GM13977 (cell line): ENCODE measurements at regions not wholly inside any gene's neighbourhood (a gene's known extent, or its start where the extent isn't known, plus 50 kb on each side); places are given as distances from the start of the nearest gene placed in this dataset.

Experiments used
- DNase-seq: peaks from one replicate; pipeline ENCODE4 v3.0.0; 2012; ENCODE audit warnings: low spot score
- CTCF ChIP-seq: IDR thresholded peaks from 2 replicates; pipeline ENCODE4 v1.5.1; 2012; ENCODE audit warnings: mild to moderate bottlenecking, control low read depth; ENCODE audit not compliant: insufficient read depth; ENCODE audit errors: extremely low read depth, missing control alignments
- in situ Hi-C: fragments of 300-500 bp; cut with MboI; formaldehyde crosslinking; loops from one replicate; pipeline ENCODE4 v1.12.0; 2022; ENCODE audit warnings: low sequenced_read_pairs, low pct_unique_long_range_greater_than_20kb, mixed read lengths, inconsistent platforms; ENCODE audit not compliant: unreplicated experiment

- in situ Hi-C loops: no loop called here
- no peak for TF ChIP-seq CTCF
- no peak for DNase-seq
Observed at GRCh38 chr15:35757765-35758164, 211.8 kb upstream of the DPH6 start.

- no peak for TF ChIP-seq CTCF
- in situ Hi-C loops: no loop called here
Observed at GRCh38 chr15:35764661-35765519, 218.9 kb upstream of the DPH6 start.

GRCh38 chr15:35768949-35769348, 223.0 kb upstream of the DPH6 start:
- in situ Hi-C loops: no loop called here

More at GRCh38 chr15:35764661-35765519, 218.9 kb upstream of the DPH6 start:
- no peak for DNase-seq

GRCh38 chr15:35769656-35770055, 223.7 kb upstream of the DPH6 start:
- no peak for DNase-seq
- in situ Hi-C loops: no loop called here
- TF ChIP-seq CTCF: no peak

More at GRCh38 chr15:35768949-35769348, 223.0 kb upstream of the DPH6 start:
- TF ChIP-seq CTCF: no peak
- DNase-seq: no peak

- no peak for TF ChIP-seq CTCF
- in situ Hi-C loops: no loop called here
- no peak for DNase-seq
Observed at GRCh38 chr15:35771746-35772442, 225.9 kb upstream of the DPH6 start.

GRCh38 chr15:35774653-35775052, 228.7 kb upstream of the DPH6 start:
- in situ Hi-C loops: no loop called here

More at GRCh38 chr15:35774653-35775052, 228.7 kb upstream of the DPH6 start:
- no peak for DNase-seq
- TF ChIP-seq CTCF: no peak
